ENCODE measurements at regions not wholly inside any gene's neighbourhood (a gene's known extent, or its start where the extent isn't known, plus 50 kb on each side); places are given as distances from the start of the nearest gene placed in this dataset.

DNA sequence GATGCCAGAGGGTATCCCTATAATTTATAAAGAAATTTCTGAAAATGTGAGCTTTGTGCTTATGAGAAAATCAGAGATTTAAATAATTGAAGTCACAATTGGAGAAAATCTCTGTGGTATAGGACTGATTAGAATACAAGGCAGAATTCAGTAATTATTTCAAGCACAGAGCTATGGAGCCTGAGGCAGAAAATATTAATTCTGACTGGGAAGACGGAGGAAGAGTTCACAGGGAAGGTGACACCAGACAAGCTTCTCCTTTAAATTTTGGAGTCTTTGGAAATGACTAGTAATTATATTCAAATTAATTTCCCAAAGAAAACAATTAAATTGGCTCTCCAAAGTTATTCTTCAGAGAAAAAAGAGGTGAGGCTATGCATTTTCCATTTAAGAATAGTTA, 121.5 kb downstream of the CHRM3 start:
- TF ChIP-seq, protein P1, sequence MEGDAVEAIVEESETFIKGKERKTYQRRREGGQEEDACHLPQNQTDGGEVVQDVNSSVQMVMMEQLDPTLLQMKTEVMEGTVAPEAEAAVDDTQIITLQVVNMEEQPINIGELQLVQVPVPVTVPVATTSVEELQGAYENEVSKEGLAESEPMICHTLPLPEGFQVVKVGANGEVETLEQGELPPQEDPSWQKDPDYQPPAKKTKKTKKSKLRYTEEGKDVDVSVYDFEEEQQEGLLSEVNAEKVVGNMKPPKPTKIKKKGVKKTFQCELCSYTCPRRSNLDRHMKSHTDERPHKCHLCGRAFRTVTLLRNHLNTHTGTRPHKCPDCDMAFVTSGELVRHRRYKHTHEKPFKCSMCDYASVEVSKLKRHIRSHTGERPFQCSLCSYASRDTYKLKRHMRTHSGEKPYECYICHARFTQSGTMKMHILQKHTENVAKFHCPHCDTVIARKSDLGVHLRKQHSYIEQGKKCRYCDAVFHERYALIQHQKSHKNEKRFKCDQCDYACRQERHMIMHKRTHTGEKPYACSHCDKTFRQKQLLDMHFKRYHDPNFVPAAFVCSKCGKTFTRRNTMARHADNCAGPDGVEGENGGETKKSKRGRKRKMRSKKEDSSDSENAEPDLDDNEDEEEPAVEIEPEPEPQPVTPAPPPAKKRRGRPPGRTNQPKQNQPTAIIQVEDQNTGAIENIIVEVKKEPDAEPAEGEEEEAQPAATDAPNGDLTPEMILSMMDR (IDR thresholded peaks at IDR 0.05) = no peak
- TF ChIP-seq POLR2A (IDR thresholded peaks at IDR 0.05) (no peak), EP300 (IDR thresholded peaks at IDR 0.05) (no peak)
